Ovary (tissue), 3 donors: ENCODE measurements at regions not wholly inside any gene's neighbourhood (a gene's known extent, or its start where the extent isn't known, plus 50 kb on each side); places are given as distances from the start of the nearest gene placed in this dataset.

Experiments
- CTCF ChIP-seq, 3 donors: fragments of 450-650 bp in 2 of 3; fragments of 200-600 bp in 1 of 3; IDR thresholded peaks; one replicate each; pipeline versions ENCODE4 v1.5.1 to v1.8.0; 2016 to 2022; ENCODE audit warnings: antibody characterized with exemption in 3 of 3, mild to moderate bottlenecking in 1 of 3
- EP300 ChIP-seq: sonication (generic); formaldehyde crosslinking; IDR thresholded peaks from one replicate; pipeline ENCODE4 v1.6.1; 2017; ENCODE audit warnings: antibody characterized with exemption
- POLR2A ChIP-seq: fragments of 450-650 bp; IDR thresholded peaks from one replicate; pipeline ENCODE4 v1.6.1; 2017; ENCODE audit warnings: antibody characterized with exemption, mild to moderate bottlenecking, moderate library complexity
- donor health status: DM: no; HTN: no; CAD: no.

- TF ChIP-seq POLR2A, result no peak
- no peak for TF ChIP-seq CTCF (IDR thresholded peaks at IDR 0.05)
- TF ChIP-seq EP300, result no peak
Observed at GRCh38 chr7:15998617-15999016, 312.1 kb upstream of the MEOX2 start.
